H1 (cell line): ENCODE measurements at regions not wholly inside any gene's neighbourhood (a gene's known extent, or its start where the extent isn't known, plus 50 kb on each side); places are given as distances from the start of the nearest gene placed in this dataset.

ENCODE experiments used
- CBX5 ChIP-seq: fragments of 300-800, 300-1000 bp; sonication (generic); IDR thresholded peaks from 2 replicates; pipeline ENCODE4 v1.7.1; 2016; ENCODE audit warnings: antibody characterized with exemption, low read length, low read depth
- EZH2 ChIP-seq: fragments of 200-600 bp; sonication (generic); IDR thresholded peaks from 2 replicates; pipeline ENCODE4 v1.7.1; 2012; ENCODE audit warnings: low read depth, mild to moderate bottlenecking, moderate library complexity, low read length, inconsistent platforms; ENCODE audit not compliant: severe bottlenecking
- MAFK ChIP-seq: IDR thresholded peaks from 2 replicates; pipeline ENCODE4 v1.6.1; 2012; ENCODE audit warnings: low read depth, mild to moderate bottlenecking, improper control_type of control experiment, low read length
- SIX5 ChIP-seq: IDR thresholded peaks from 2 replicates; pipeline ENCODE4 v1.6.1; 2011; ENCODE audit warnings: mild to moderate bottlenecking, low read depth, low read length
- TF ChIP-seq, protein P1 (sequence below): fragments of 300-600 bp; sonication (generic); IDR thresholded peaks from 2 replicates; pipeline ENCODE4 v1.7.1; 2012; ENCODE audit warnings: low read length, moderate library complexity, mild to moderate bottlenecking, inconsistent platforms; ENCODE audit not compliant: insufficient replicate concordance
- TF ChIP-seq, protein P2 (sequence below): IDR thresholded peaks from 2 replicates; pipeline ENCODE4 v1.6.1; 2012; ENCODE audit warnings: inconsistent platforms

DNA sequence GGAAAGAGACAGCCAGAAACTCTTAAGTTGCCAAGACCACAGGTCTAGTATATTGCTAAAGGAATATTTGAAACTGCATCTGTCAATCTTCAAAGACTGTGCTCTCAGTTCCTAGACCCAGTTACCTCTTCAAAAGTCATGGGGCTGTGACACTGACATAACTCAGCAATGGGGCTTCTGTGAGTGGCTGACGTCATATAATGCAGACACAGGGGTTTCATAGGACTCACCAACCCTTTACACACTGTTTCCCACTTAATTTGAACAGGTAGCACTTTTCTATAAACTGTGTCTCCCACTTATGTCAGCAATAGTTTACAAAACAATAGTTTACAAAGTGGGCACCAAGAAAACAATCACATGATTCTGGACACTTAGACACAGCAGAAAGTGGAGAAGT, 158.4 kb downstream of the GALC start (continued):
- TF ChIP-seq, protein P1, sequence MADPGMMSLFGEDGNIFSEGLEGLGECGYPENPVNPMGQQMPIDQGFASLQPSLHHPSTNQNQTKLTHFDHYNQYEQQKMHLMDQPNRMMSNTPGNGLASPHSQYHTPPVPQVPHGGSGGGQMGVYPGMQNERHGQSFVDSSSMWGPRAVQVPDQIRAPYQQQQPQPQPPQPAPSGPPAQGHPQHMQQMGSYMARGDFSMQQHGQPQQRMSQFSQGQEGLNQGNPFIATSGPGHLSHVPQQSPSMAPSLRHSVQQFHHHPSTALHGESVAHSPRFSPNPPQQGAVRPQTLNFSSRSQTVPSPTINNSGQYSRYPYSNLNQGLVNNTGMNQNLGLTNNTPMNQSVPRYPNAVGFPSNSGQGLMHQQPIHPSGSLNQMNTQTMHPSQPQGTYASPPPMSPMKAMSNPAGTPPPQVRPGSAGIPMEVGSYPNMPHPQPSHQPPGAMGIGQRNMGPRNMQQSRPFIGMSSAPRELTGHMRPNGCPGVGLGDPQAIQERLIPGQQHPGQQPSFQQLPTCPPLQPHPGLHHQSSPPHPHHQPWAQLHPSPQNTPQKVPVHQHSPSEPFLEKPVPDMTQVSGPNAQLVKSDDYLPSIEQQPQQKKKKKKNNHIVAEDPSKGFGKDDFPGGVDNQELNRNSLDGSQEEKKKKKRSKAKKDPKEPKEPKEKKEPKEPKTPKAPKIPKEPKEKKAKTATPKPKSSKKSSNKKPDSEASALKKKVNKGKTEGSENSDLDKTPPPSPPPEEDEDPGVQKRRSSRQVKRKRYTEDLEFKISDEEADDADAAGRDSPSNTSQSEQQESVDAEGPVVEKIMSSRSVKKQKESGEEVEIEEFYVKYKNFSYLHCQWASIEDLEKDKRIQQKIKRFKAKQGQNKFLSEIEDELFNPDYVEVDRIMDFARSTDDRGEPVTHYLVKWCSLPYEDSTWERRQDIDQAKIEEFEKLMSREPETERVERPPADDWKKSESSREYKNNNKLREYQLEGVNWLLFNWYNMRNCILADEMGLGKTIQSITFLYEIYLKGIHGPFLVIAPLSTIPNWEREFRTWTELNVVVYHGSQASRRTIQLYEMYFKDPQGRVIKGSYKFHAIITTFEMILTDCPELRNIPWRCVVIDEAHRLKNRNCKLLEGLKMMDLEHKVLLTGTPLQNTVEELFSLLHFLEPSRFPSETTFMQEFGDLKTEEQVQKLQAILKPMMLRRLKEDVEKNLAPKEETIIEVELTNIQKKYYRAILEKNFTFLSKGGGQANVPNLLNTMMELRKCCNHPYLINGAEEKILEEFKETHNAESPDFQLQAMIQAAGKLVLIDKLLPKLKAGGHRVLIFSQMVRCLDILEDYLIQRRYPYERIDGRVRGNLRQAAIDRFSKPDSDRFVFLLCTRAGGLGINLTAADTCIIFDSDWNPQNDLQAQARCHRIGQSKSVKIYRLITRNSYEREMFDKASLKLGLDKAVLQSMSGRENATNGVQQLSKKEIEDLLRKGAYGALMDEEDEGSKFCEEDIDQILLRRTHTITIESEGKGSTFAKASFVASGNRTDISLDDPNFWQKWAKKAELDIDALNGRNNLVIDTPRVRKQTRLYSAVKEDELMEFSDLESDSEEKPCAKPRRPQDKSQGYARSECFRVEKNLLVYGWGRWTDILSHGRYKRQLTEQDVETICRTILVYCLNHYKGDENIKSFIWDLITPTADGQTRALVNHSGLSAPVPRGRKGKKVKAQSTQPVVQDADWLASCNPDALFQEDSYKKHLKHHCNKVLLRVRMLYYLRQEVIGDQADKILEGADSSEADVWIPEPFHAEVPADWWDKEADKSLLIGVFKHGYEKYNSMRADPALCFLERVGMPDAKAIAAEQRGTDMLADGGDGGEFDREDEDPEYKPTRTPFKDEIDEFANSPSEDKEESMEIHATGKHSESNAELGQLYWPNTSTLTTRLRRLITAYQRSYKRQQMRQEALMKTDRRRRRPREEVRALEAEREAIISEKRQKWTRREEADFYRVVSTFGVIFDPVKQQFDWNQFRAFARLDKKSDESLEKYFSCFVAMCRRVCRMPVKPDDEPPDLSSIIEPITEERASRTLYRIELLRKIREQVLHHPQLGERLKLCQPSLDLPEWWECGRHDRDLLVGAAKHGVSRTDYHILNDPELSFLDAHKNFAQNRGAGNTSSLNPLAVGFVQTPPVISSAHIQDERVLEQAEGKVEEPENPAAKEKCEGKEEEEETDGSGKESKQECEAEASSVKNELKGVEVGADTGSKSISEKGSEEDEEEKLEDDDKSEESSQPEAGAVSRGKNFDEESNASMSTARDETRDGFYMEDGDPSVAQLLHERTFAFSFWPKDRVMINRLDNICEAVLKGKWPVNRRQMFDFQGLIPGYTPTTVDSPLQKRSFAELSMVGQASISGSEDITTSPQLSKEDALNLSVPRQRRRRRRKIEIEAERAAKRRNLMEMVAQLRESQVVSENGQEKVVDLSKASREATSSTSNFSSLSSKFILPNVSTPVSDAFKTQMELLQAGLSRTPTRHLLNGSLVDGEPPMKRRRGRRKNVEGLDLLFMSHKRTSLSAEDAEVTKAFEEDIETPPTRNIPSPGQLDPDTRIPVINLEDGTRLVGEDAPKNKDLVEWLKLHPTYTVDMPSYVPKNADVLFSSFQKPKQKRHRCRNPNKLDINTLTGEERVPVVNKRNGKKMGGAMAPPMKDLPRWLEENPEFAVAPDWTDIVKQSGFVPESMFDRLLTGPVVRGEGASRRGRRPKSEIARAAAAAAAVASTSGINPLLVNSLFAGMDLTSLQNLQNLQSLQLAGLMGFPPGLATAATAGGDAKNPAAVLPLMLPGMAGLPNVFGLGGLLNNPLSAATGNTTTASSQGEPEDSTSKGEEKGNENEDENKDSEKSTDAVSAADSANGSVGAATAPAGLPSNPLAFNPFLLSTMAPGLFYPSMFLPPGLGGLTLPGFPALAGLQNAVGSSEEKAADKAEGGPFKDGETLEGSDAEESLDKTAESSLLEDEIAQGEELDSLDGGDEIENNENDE: no peak
- TF ChIP-seq, protein P2, sequence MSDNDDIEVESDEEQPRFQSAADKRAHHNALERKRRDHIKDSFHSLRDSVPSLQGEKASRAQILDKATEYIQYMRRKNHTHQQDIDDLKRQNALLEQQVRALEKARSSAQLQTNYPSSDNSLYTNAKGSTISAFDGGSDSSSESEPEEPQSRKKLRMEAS: no peak
- no peak for TF ChIP-seq CBX5
- TF ChIP-seq SIX5: no peak
- no peak for TF ChIP-seq EZH2
- TF ChIP-seq MAFK: no peak
